HepG2 (cell line): ENCODE measurements at regions not wholly inside any gene's neighbourhood (a gene's known extent, or its start where the extent isn't known, plus 50 kb on each side); places are given as distances from the start of the nearest gene placed in this dataset.

Source experiments
- BHLHE40 ChIP-seq: IDR thresholded peaks from 2 replicates; pipeline ENCODE4 v1.6.1; 2011; ENCODE audit warnings: low read length, improper control_type of control experiment
- EZH2 ChIP-seq: conservative IDR thresholded peaks from 2 replicates; pipeline ENCODE4 v1.6.1; 2012; ENCODE audit warnings: mild to moderate bottlenecking, low read depth, low read length, moderate library complexity
- FOXM1 ChIP-seq: sonication (generic); formaldehyde crosslinking; IDR thresholded peaks from 2 replicates; pipeline ENCODE4 v1.5.0; 2020; ENCODE audit warnings: missing genetic modification reagents
- GTF2F1 ChIP-seq: fragments of 150-350 bp; IDR thresholded peaks from 2 replicates; pipeline ENCODE4 v1.6.1; 2014; ENCODE audit warnings: low read length
- MTA3 ChIP-seq: sonication (generic); formaldehyde crosslinking; IDR thresholded peaks from 2 replicates; pipeline ENCODE4 v1.4.0; 2020; ENCODE audit warnings: missing genetic modification reagents
- NFRKB ChIP-seq: fragments of 450-650 bp; IDR thresholded peaks from 2 replicates; pipeline ENCODE4 v1.6.1; 2017
- ZNF558 ChIP-seq: sonication (generic); formaldehyde crosslinking; IDR thresholded peaks from 2 replicates; pipeline ENCODE4 v1.9.0; 2022; ENCODE audit warnings: mild to moderate bottlenecking, missing genetic modification reagents, borderline replicate concordance
- TF ChIP-seq, protein P1 (sequence below): sonication (generic); formaldehyde crosslinking; conservative IDR thresholded peaks from 2 replicates; pipeline ENCODE4 v1.4.0; 2020; ENCODE audit warnings: missing genetic modification reagents

DNA sequence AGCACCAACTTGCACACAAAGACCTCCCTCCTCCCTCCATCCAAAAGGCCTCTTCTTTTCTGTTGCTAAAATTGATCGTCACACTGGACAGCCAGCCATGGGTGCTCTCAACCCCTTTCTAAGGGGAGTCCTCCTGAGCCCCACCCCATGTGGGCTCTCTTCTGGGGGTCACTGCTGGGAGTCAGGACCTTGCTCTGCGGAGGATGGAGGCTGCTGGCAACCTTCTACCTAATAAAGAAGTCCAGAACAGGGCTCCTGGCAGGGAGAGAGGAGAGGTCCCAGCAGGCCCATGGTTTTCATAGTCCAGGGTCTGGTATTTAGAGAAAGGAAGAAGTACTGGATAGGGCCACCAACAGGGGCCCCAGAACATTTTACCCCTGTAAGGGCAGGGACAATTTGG lies 67.6 kb upstream of the OTOS start:
- TF ChIP-seq GTF2F1, result no peak
- TF ChIP-seq MTA3 (CRISPR knock-in tag), result no peak
- TF ChIP-seq, protein P1, sequence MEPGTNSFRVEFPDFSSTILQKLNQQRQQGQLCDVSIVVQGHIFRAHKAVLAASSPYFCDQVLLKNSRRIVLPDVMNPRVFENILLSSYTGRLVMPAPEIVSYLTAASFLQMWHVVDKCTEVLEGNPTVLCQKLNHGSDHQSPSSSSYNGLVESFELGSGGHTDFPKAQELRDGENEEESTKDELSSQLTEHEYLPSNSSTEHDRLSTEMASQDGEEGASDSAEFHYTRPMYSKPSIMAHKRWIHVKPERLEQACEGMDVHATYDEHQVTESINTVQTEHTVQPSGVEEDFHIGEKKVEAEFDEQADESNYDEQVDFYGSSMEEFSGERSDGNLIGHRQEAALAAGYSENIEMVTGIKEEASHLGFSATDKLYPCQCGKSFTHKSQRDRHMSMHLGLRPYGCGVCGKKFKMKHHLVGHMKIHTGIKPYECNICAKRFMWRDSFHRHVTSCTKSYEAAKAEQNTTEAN, result no peak
- no peak for TF ChIP-seq ZNF558
- no peak for TF ChIP-seq FOXM1 (CRISPR knock-in tag)
- no peak for TF ChIP-seq NFRKB
- TF ChIP-seq BHLHE40, result no peak
- TF ChIP-seq EZH2, result no peak
